ENCODE measurements at regions not wholly inside any gene's neighbourhood (a gene's known extent, or its start where the extent isn't known, plus 50 kb on each side); places are given as distances from the start of the nearest gene placed in this dataset.

GRCh38 chr10:70966646-70967553, 78.5 kb upstream of the PCBD1 start:
- no peak for DNase-seq
- Histone ChIP-seq H3K9me1 (ENCODE audit: insufficient read depth, low read length) (no peaks in the 10 kb centered on the region), H3K4me2 (ENCODE audit: low read depth, low read length) (no peak overlapping the region), H3K36me3 (ENCODE audit: control insufficient read depth, insufficient read depth, low read length) (no peaks in the 10 kb centered on the region), H2AK5ac (ENCODE audit: low read depth, low read length) (no peak overlapping the region), H2AK9ac (replicated peaks; ENCODE audit: low read depth, low read length, poor library complexity) (no peak overlapping the region), H3K18ac (ENCODE audit: low read depth, low read length) (no peak overlapping the region), H3K27ac (ENCODE audit: insufficient read depth, low read length) (no peak overlapping the region), H2AFZ (replicated peaks; ENCODE audit: low read length, poor library complexity) (no peak overlapping the region), H3K56ac (ENCODE audit: extremely low read depth, insufficient read depth, low read length) (no peak overlapping the region), H4K20me1 (ENCODE audit: insufficient read depth, low read length) (no peaks in the 10 kb centered on the region), H3K9me3 (ENCODE audit: control insufficient read depth, insufficient read depth, low read length) (no peaks in the 10 kb centered on the region), H3K23ac (ENCODE audit: low read depth, low read length) (no peak overlapping the region), H3K79me1 (ENCODE audit: low read depth in 1 of 2, low read length in 2 of 2) (no peaks in the 10 kb centered on the region), H2BK15ac (ENCODE audit: low read depth, low read length) (no peak overlapping the region), H4K5ac (ENCODE audit: low read depth, low read length) (no peak overlapping the region), H2BK5ac (ENCODE audit: low read depth, low read length, poor library complexity, severe bottlenecking) (no peak overlapping the region), H3K4me1 (ENCODE audit: control insufficient read depth, insufficient read depth, low read length) (no peaks in the 10 kb centered on the region; the same call in 1 of the 2 replicates), H4K8ac (ENCODE audit: low read depth in 2 of 2, low read length in 2 of 2) (no peak overlapping the region), H3K9ac (ENCODE audit: low read depth, low read length) (no peak overlapping the region), H3K4ac (ENCODE audit: low read depth, low read length) (no peak overlapping the region), H2BK20ac (ENCODE audit: low read depth, low read length) (no peak overlapping the region), H4K91ac (ENCODE audit: insufficient read depth, low read depth, low read length) (no peak overlapping the region), H2BK120ac (ENCODE audit: low read depth, low read length) (no peak overlapping the region), H3K27me3 (ENCODE audit: control insufficient read depth, insufficient read depth, low read length) (peaks cover 21% of the 10 kb centered on the region), H3K14ac (replicated peaks; ENCODE audit: low read depth, low read length) (no peak overlapping the region), H3K4me3 (ENCODE audit: insufficient read depth, low read depth, low read length) (no peak overlapping the region)
- ATAC-seq (ENCODE audit: low read depth), result no peak
- TF ChIP-seq CEBPB (IDR thresholded peaks at IDR 0.05; ENCODE audit: low read depth, low read length), result no peak
- TF ChIP-seq MAZ (IDR thresholded peaks at IDR 0.05; ENCODE audit: borderline replicate concordance, low read depth, low read length), result no peak
- no peak for TF ChIP-seq FOS (IDR thresholded peaks at IDR 0.05; ENCODE audit: low read depth, low read length)
- intact Hi-C loops (cut with micrococcal nuclease) (no loop called here), dilution Hi-C loops (cut with HindIII; ENCODE audit: low sequenced_read_pairs, unreplicated experiment) (no loop called here), in situ Hi-C loops (cut with MboI; ENCODE audit: low sequenced_read_pairs) (no loop called here)
- WGBS, 2 experiments (ENCODE audit: extremely low coverage in 2 of 2, insufficient read length in 1 of 2), result 62% methylated on average over 5 of the region's 11 CpGs; no CpG with 5 or more reads in 1 of the 2 experiments
- ChIA-PET POLR2A (ENCODE audit: unreplicated experiment) (no interaction called here), CTCF (no interaction called here)
- no TSS peak for BruUV-seq (replicated peaks)

All from IMR-90 (cell line).